ENCODE measurements at regions not wholly inside any gene's neighbourhood (a gene's known extent, or its start where the extent isn't known, plus 50 kb on each side); places are given as distances from the start of the nearest gene placed in this dataset.

DNA sequence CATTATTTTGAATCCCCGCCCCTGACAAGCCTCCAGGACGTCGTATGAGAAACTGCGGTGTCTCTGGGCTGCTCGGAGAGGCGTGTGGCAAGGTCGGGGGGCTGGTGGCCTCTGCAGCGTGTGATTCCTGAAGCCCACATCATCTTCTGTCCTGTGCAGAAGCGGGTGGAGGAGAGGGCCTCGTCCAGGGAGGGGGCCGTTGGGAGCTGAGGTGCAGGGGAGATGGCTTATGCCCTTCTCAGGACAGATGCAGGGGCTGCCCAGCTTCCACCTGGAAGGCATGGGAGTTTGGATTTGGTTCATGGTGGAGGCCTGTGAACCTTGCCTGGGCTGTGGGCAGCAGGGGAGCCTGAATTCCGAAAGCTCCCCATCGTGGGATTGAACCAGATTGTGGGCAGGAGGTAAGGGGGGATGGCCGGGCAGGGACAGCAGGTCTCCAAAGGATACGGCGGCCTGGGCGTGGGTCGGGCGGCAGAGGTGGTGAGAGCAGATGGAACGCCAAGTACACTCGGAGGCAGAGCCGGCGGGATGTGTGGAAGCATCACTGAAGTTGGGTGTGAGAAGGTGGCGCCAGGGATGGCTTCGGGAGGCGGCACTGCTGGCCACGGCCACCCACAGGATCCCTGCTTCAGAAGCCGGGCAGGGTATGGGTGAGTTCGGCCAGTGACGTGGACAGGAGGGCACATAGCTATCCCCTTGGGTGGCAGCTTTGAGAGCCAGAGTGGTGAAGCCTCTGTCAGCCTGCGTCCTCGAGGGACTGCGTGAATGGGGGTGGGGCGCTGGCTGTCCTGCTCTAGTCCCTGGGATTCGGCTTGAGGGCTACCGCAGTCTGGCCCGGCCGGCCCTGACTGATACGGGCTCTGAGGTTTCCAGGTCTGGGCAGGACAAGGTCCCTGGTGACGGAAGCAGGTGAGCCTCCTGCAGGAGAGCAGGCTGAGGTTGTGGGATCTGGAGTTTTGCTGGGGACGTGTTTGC, 76.3 kb upstream of the ADRA2C start:
- TF ChIP-seq, protein P1, sequence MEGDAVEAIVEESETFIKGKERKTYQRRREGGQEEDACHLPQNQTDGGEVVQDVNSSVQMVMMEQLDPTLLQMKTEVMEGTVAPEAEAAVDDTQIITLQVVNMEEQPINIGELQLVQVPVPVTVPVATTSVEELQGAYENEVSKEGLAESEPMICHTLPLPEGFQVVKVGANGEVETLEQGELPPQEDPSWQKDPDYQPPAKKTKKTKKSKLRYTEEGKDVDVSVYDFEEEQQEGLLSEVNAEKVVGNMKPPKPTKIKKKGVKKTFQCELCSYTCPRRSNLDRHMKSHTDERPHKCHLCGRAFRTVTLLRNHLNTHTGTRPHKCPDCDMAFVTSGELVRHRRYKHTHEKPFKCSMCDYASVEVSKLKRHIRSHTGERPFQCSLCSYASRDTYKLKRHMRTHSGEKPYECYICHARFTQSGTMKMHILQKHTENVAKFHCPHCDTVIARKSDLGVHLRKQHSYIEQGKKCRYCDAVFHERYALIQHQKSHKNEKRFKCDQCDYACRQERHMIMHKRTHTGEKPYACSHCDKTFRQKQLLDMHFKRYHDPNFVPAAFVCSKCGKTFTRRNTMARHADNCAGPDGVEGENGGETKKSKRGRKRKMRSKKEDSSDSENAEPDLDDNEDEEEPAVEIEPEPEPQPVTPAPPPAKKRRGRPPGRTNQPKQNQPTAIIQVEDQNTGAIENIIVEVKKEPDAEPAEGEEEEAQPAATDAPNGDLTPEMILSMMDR (IDR thresholded peaks at IDR 0.05; ENCODE audit: poor library complexity, severe bottlenecking), result no peak
- no peak for TF ChIP-seq REST (IDR thresholded peaks at IDR 0.05; ENCODE audit: borderline replicate concordance)
- TF ChIP-seq POLR2AphosphoS5 (IDR thresholded peaks at IDR 0.05), result no peak

Measured in neural cell (in vitro differentiated cells).